Gastrocnemius medialis (tissue), 4 donors: ENCODE measurements at regions not wholly inside any gene's neighbourhood (a gene's known extent, or its start where the extent isn't known, plus 50 kb on each side); places are given as distances from the start of the nearest gene placed in this dataset.

Experiments
- POLR2A ChIP-seq, 2 donors: fragments of 450-650 bp; IDR thresholded peaks; one replicate each; pipeline ENCODE4 v1.6.1; 2017; ENCODE audit warnings: antibody characterized with exemption in 2 of 2, mild to moderate bottlenecking in 2 of 2, moderate library complexity in 2 of 2
- TF ChIP-seq, protein P1 (sequence below), 5 experiments: fragments of 450-650 bp in 3 of 5; fragments of 200-600 bp in 2 of 5; sonication (generic) in 2 of 5; IDR thresholded peaks in 4 of 5; conservative IDR thresholded peaks in 1 of 5; 1 replicate in 4 of 5; 2 replicates in 1 of 5; pipeline ENCODE4 v1.5.1; 2016 to 2019; ENCODE audit warnings: antibody characterized with exemption in 5 of 5, mild to moderate bottlenecking in 3 of 5, moderate library complexity in 3 of 5

DNA sequence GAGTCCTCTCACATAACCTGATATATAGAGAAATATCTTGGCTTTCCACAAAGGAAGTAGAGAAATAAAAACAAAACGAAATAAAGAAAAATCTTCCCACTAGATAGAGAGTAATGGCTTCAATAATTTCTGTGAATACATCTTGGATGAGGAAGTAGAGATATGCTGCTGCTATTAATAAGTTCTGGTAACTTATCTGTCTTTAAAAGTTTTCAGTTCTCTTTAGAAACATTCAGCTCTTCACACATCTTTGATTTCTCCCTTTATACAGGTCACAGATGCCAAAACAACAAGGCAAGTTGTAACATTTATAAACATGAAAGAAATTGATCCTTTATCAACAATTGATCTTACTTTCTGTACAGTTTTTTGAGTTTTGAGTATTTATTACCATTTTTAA lies 615.8 kb downstream of the TRAM1L1 start:
- TF ChIP-seq, protein P1, sequence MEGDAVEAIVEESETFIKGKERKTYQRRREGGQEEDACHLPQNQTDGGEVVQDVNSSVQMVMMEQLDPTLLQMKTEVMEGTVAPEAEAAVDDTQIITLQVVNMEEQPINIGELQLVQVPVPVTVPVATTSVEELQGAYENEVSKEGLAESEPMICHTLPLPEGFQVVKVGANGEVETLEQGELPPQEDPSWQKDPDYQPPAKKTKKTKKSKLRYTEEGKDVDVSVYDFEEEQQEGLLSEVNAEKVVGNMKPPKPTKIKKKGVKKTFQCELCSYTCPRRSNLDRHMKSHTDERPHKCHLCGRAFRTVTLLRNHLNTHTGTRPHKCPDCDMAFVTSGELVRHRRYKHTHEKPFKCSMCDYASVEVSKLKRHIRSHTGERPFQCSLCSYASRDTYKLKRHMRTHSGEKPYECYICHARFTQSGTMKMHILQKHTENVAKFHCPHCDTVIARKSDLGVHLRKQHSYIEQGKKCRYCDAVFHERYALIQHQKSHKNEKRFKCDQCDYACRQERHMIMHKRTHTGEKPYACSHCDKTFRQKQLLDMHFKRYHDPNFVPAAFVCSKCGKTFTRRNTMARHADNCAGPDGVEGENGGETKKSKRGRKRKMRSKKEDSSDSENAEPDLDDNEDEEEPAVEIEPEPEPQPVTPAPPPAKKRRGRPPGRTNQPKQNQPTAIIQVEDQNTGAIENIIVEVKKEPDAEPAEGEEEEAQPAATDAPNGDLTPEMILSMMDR (IDR thresholded peaks at IDR 0.05 in 4 of 5, conservative IDR thresholded peaks at IDR 0.05 in 1 of 5): no peak
- TF ChIP-seq POLR2A (IDR thresholded peaks at IDR 0.05): no peak
